ENCODE measurements at regions not wholly inside any gene's neighbourhood (a gene's known extent, or its start where the extent isn't known, plus 50 kb on each side); places are given as distances from the start of the nearest gene placed in this dataset.
"Not testable (repeated sequence)": the region's sequence is repeated elsewhere in the genome, so short reads cannot be mapped to it uniquely, and the experiment has no call there.

DNA sequence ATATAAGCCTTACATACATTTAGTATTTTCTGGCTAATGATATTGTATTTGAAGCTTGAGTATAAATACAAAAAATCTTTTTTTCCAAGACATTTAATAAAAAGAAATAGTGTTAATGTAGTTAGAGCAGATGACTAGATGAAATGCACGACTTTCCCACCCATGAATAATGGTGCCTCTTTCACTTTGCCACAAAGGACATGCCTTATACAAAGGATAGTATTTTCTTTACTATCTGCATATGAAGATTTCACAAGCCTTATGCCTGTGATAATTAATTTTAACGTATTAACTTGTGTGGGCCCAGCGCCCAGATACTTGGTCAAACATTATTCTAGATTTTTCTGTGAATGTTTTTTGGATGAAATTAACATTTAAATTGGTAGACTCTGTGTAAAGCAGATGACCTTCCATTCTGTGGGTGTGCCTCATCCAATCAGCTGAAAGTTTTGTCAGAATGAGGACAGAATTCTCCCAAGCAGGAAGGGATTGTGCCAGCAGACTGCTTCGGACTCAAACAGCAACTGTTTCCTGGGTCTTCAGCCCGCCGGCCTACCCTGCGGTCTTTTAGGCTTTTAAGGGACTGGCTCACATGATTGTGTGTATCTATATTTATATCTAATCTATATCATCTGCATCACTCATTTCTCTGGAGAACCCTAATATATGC, 115.4 kb downstream of the USP22 start:
- Mint-ChIP-seq H3K4me1 (peaks cover 23% of the 10 kb centered on the region), H3K27me3 (ENCODE audit: low read depth) (no peaks in the 10 kb centered on the region), H3K9me3 (no peaks in the 10 kb centered on the region)

DNA sequence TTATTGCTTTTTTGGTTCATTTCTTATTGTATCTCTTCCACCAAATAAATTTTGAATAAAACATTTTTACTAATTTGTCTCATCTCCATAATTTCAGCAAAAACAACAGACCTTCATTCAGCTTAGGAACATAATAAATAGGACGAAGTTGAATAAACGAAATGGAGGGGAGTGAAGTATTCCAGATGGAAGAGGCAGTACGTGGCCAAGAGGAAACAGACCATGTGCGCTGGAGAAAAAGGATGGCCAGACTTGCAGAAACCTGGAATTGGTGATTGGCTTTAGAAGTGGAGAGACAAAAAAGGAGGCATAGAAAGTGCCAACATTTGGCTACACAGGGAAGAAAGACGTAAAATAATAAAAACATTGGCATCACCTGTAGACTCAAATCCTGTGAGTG, 113.5 kb downstream of the USP22 start:
- H3K27ac Mint-ChIP-seq (ENCODE audit: unreplicated experiment) = no peak overlapping the region
- no peaks in the 10 kb centered on the region for H3K27me3 Mint-ChIP-seq (ENCODE audit: low read depth)
- no peak overlapping the region for H3K4me3 Mint-ChIP-seq
- no peaks in the 10 kb centered on the region for H3K9me3 Mint-ChIP-seq
- H3K36me3 Mint-ChIP-seq (ENCODE audit: low read depth) = peaks cover 2% of the 10 kb centered on the region
- no peak for DNase-seq (ENCODE audit: low read depth, low spot score)
- H3K4me1 Mint-ChIP-seq = peaks cover 19% of the 10 kb centered on the region
- TF ChIP-seq, protein P1, sequence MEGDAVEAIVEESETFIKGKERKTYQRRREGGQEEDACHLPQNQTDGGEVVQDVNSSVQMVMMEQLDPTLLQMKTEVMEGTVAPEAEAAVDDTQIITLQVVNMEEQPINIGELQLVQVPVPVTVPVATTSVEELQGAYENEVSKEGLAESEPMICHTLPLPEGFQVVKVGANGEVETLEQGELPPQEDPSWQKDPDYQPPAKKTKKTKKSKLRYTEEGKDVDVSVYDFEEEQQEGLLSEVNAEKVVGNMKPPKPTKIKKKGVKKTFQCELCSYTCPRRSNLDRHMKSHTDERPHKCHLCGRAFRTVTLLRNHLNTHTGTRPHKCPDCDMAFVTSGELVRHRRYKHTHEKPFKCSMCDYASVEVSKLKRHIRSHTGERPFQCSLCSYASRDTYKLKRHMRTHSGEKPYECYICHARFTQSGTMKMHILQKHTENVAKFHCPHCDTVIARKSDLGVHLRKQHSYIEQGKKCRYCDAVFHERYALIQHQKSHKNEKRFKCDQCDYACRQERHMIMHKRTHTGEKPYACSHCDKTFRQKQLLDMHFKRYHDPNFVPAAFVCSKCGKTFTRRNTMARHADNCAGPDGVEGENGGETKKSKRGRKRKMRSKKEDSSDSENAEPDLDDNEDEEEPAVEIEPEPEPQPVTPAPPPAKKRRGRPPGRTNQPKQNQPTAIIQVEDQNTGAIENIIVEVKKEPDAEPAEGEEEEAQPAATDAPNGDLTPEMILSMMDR (conservative IDR thresholded peaks at IDR 0.05) = no peak

More for the DNA sequence above, 115.4 kb downstream of the USP22 start:
- Mint-ChIP-seq H3K27ac (ENCODE audit: unreplicated experiment) (no peak overlapping the region), H3K36me3 (ENCODE audit: low read depth) (peaks cover 2% of the 10 kb centered on the region), H3K4me3 (no peak overlapping the region)
- no peak for DNase-seq (ENCODE audit: low read depth, low spot score)
- TF ChIP-seq, protein P1 (conservative IDR thresholded peaks at IDR 0.05) = no peak

DNA sequence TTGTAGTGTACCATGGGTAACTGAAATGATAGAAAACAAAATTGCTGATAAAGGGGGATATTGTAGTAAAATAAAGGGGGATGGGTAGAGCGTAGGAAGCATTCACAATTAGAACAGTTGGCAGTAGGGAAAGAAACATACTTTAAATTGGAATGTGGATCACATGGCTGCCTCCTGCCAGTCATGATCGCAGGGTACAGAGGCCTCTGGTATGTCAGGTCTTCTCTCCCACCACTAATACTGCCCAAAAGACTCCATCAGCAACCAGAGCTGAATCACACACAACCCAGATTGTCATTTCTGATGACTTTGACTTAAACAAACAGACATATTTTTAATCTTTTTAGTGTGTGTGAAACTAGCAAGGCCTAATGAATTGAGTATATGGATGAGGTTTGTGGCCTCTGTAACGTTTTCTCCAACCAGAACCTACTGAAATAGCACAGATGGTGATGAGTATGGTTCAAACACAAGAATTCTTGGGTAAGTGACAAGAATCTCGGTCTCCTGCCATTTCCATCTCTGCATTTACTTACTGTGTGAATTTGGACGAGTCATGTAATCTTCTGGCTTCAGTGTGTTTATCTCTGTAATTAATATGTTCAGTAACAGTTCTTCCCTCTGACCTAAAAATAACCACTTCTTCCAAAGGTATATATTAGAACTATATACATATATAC, 112.6 kb downstream of the USP22 start:
- H3K27ac Mint-ChIP-seq (ENCODE audit: unreplicated experiment) = no peak overlapping the region
- no peak for DNase-seq (ENCODE audit: low read depth, low spot score)
- H3K36me3 Mint-ChIP-seq (ENCODE audit: low read depth) = peaks cover 2% of the 10 kb centered on the region
- TF ChIP-seq, protein P1 (conservative IDR thresholded peaks at IDR 0.05) = no peak
- H3K4me3 Mint-ChIP-seq = no peak overlapping the region
- peaks cover 15% of the 10 kb centered on the region for H3K4me1 Mint-ChIP-seq
- H3K9me3 Mint-ChIP-seq = no peaks in the 10 kb centered on the region
- no peaks in the 10 kb centered on the region for H3K27me3 Mint-ChIP-seq (ENCODE audit: low read depth)

DNA sequence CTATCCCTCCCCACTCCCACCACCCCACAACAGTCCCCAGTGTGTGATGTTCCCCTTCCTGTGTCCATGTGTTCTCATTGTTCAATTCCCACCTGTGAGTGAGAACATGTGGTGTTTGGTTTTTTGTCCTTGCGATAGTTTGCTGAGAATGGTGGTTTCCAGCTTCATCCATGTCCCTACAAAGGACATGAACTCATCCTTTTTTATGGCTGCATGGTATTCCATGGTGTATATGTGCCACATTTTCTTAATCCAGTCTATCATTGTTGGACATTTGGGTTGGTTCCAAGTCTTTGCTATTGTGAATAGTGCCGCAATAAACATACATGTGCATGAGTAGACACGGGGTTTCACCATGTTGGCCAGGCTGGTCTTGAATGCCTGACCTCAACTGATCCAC, 109.8 kb downstream of the USP22 start:
- H3K27ac Mint-ChIP-seq (ENCODE audit: unreplicated experiment); H3K27me3 Mint-ChIP-seq (ENCODE audit: low read depth); H3K4me3 Mint-ChIP-seq; H3K9me3 Mint-ChIP-seq; H3K4me1 Mint-ChIP-seq; H3K36me3 Mint-ChIP-seq (ENCODE audit: low read depth); DNase-seq (ENCODE audit: low read depth, low spot score): not testable (repeated sequence)

DNA sequence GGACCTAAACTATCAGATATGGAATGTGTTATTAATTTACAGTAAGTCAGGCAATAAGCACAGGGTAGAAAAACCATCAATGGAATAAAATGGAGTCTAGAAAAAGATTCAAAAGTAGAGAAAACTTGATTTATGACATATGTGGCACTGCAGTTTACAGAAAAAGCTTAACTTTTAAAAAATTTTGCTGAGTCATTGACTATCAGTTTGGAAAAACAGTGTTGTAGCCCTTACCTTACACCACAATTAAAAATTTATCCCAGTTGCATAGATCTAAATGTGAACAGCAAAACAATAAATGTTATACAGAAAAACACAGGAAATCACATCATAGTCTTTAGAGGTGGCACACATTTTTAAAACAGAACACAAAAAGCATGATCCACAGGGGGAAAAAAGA, 108.5 kb downstream of the USP22 start:
- peak overlapping the region; percentile 28 for H3K27ac Mint-ChIP-seq (ENCODE audit: unreplicated experiment)

More for the DNA sequence above, 108.5 kb downstream of the USP22 start:
- Mint-ChIP-seq H3K27me3 (ENCODE audit: low read depth) (no peaks in the 10 kb centered on the region), H3K36me3 (ENCODE audit: low read depth) (peaks cover 7% of the 10 kb centered on the region), H3K4me1 (no peaks in the 10 kb centered on the region), H3K9me3 (no peaks in the 10 kb centered on the region), H3K4me3 (no peak overlapping the region)
- TF ChIP-seq, protein P1 (conservative IDR thresholded peaks at IDR 0.05) = no peak
- DNase-seq (ENCODE audit: low read depth, low spot score) = no peak
